HG02588 (cell line): ENCODE measurements at regions not wholly inside any gene's neighbourhood (a gene's known extent, or its start where the extent isn't known, plus 50 kb on each side); places are given as distances from the start of the nearest gene placed in this dataset.
"Not testable (repeated sequence)": the region's sequence is repeated elsewhere in the genome, so short reads cannot be mapped to it uniquely, and the experiment has no call there.

Experiments used
- ATAC-seq: cut with Tn5 transposase; IDR thresholded peaks from one replicate; pipeline ENCODE4 v1.9.1; 2021; ENCODE audit warnings: mild to moderate bottlenecking, moderate library complexity; ENCODE audit not compliant: unreplicated experiment

- ATAC-seq, result no peak
These were observed 189.1 kb upstream of the DTNA start for GRCh38 chr18:34521040-34521439.

- ATAC-seq, result no peak
These were observed 187.5 kb upstream of the DTNA start for GRCh38 chr18:34522603-34523002.

DNA sequence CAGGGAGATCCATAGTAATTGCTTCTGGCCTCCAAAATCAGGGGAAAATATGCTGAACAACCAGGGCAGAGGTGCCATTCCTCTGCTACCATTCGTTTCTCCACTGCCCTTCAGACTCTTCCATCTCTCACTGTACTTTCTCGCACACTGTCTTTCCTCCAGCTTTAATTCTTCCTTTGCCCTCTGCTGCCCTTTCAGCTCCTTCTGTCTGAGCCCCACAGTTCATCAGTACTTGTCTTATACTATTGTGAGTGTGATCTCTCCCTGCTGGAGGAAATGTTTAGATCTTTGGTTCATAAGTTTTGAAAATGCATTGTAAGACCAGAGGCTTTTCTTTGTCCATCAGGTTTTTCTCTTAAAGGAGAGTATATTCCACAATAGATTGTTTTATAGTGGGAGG lies 184.9 kb upstream of the DTNA start:
- ATAC-seq, result no peak

DNA sequence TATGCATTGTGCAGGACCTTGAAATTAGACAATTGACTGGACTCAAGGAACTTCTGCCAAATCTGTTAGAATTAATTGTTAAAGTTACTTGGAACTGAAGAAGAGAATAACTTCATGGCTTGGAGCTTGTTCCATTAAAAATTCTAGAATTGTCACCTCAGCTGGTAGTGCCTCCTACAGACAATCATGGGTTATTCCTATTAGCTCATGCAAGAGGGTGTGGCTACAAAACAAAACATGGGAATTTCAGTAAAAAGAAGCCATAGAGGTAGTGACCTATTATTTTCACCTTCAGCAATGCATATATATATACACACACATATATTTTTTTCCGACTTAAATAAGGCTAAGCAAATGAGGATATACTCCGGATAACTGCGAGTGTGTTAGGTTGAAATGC lies 181.9 kb upstream of the DTNA start:
- ATAC-seq, result no peak

- no peak for ATAC-seq
These were observed 180.5 kb upstream of the DTNA start for GRCh38 chr18:34529358-34530335.

GRCh38 chr18:34531110-34531509 lies 179.0 kb upstream of the DTNA start:
- ATAC-seq, result no peak

GRCh38 chr18:34534642-34535041 lies 175.5 kb upstream of the DTNA start:
- ATAC-seq, result not testable (repeated sequence)

DNA sequence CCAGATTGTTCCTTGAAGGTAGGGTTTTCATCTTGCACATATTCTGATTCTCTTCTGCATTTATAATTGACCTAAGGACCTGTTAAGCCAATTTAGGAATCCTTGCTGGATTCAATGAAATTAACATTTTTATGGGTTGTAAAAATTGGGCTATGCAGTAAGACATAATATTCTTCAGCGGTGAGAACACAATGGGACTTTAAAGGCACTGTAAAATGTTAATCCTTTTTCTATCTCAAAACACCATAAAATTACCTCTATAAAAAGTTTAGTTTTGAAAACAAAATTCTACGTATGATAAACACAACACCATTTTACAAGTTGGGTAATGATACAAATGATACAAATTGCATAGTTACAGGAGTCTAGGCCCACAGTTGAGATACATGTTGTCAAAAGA lies 169.2 kb upstream of the DTNA start:
- no peak for ATAC-seq

GRCh38 chr18:34542625-34543024 lies 167.5 kb upstream of the DTNA start:
- no peak for ATAC-seq

DNA sequence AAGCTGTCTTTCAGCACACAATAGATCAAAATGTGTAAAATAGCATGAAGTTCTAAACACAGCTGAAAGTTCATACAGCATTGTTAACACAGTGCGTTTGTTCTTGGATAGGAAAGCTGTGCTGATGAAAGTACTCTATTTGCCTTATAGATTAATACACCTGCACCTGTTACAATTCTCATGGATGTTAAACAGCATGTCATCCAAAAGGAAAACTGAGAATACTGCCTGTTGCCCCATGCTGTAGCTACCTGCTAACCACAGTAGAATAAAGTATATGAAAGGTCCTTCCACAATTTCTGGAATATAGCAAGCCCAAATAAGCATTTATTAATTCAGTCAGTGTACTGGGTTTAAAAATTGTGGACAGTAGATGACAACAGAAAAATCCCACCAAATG lies 166.7 kb upstream of the DTNA start:
- ATAC-seq, result no peak

- no peak for ATAC-seq
These were observed 166.2 kb upstream of the DTNA start for GRCh38 chr18:34543945-34544344.

- no peak for ATAC-seq
These were observed 165.2 kb upstream of the DTNA start for GRCh38 chr18:34544930-34545329.

DNA sequence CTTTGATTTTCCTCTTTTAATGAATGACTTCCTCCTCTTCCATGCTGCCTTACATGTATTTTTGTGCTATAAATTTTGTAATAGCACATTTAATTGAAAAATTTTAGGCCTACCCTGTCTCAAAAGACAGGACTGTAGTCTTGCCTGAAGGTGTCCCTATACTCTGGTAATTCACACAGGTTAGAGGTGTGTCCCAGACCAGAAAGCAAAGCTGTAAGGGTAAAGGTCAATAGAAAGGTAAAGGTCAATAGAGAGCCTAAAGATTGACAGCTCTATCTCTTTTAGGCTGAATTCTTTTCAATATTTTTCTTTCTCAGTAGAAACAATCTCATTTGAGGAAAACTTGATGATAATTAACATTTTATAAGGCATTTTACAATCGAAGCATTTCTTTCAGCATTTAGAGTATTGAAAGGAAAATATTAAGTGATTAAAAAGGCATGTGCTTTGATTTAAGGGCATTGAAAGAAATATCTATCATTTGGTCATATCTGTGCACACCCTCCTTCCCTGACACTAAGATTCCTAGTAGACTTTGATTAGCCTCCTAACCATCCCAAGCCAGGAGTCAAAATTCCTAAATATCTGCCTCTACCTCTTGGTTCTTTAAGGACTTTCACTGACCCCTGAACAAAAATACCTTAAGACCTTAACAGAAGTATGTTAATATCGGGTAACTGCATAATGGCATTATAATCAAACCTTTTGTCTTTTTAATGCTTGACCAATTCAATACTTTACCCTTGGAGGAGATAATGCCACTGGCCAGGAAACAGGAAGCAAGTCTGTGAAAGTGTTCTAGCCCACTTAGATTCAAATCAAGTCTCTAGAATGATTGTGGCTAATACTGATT lies 161.8 kb upstream of the DTNA start:
- ATAC-seq, result no peak

DNA sequence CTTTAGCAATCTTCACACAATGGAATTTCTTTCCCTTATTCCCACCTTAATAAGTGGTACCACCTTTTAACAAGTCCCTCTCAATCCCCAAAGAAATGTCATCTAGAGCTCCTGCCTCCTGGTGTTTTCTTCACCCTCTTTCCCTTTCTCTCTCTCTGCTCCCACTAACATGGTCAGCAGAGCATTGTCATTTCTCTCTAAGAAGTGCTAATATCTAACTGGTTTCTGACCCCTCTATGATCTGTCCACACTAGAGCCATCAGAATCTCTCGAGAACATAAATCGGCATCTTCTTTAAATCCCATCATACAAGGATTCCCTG lies 161.2 kb upstream of the DTNA start:
- no peak for ATAC-seq

GRCh38 chr18:34549367-34549766 lies 160.7 kb upstream of the DTNA start:
- ATAC-seq, result no peak

DNA sequence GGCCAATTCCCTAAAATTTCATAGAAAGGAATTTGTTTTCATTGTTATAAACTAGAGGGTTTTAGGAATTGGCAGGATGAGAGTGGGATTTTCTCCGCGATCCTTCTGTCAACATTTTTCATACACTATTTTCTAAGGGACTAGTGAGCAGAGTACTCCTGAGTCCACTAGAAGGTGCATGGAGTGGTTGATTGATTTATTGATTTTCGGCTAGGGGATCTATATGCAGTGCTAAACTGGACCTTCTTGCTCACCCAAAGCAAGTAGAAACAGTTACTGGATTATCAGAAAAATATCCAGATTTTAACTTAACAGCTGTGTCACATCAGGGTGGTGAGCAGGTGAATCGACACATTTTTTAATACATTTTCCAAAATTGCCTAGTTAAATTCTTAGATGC lies 159.9 kb upstream of the DTNA start:
- no peak for ATAC-seq

GRCh38 chr18:34550902-34551301 lies 159.2 kb upstream of the DTNA start:
- no peak for ATAC-seq

DNA sequence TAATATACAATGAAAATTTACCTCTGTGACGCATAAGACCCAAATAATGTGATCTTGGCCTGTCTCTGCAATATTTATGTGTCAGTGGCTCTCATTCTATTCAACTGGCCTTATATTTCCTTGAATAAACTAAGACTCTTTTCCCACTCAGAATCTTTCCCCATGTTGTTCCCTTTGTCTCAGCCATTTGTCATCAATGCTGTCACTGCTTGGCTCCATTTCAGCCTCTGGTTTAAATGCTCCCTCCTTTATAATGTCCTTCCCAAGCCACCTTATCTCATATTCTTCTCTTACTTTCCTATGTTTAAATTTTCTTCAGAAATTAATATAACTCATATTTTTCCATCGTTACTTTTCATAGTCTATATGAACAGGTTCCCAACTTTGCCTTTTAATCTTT lies 158.3 kb upstream of the DTNA start:
- no peak for ATAC-seq

GRCh38 chr18:34562252-34562870 lies 147.7 kb upstream of the DTNA start:
- ATAC-seq, result no peak

DNA sequence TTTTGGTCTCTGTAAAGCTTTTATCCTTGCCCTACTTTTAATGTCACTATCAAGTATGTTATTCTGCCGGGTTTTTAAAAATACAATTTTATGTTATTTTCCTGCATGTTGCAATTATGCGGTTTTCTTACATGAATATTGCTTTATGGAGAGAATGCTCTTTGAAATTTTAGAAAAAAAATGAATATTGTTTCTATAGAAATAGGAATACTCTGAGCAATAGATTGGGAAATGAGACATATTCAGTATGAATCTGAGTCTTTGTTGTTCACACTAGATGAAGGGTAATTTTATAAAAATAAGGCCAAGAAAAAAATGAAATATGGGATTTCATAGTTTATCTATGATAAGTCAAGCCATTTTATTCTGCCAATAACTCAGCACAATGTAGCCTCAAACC lies 142.2 kb upstream of the DTNA start:
- no peak for ATAC-seq

DNA sequence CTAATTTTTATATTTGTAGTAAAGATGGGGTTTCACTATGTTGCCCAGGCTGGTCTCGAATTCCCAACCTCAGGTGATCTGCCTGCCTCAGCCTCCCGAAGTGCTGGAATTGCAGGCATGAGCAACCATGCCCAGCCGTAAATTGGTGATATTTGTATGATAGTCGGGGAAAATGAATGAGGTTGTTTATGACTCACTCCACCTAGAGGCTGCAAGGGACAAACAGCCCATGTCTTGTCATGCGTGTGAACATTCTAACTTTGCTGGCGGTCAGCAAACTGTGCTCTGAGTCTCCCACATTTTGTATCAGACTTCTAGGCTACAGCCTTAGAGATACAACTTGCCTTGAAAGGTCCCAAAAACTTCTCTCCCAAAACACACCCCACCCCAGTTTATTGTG lies 133.5 kb upstream of the DTNA start:
- no peak for ATAC-seq

DNA sequence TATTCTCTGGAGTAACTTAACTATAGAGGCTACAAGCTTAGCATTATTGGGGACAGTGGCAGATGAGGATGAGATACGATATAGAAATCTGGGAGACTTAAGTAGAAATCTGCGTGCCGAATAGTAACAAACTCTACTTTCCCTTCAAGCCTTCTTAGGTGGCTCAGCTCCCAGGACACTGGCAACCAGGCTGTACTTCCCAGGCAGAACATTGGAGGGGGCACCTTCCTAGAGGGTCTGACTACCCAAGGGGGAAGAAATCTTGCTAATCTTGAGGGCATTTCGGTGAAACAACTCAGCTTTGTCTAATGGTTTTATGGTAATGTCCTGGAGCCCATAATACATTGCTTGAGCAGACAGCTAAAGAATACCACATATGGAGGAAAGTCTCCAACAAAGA lies 126.2 kb upstream of the DTNA start:
- no peak for ATAC-seq
